Right renal cortex interstitium (tissue), 3 donors: ENCODE measurements at regions not wholly inside any gene's neighbourhood (a gene's known extent, or its start where the extent isn't known, plus 50 kb on each side); places are given as distances from the start of the nearest gene placed in this dataset.

Source experiments
- DNase-seq, 3 donors: peaks; one replicate each; pipeline ENCODE4 v3.0.0-alpha.2; 2013; ENCODE audit warnings: low read depth in 3 of 3, low spot score in 2 of 3

DNA sequence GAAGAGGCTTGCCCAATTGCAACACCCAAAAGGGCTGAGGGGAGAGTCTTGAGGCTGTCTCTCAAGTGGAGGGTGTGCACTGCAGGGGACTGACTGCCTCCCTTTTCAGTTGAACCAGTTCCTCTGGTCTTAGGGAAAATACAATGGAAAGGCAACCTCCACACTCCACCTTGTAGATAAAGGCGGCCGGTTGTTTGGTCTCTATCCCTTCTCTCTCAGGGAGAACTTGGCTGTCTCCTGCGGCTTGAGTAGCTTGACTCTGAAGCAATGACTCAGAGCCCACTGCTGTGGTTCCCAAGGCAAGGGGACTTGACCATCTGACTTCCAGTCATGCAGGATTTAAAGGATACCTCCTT, 143.2 kb upstream of the UMPS start:
- no peak for DNase-seq

DNA sequence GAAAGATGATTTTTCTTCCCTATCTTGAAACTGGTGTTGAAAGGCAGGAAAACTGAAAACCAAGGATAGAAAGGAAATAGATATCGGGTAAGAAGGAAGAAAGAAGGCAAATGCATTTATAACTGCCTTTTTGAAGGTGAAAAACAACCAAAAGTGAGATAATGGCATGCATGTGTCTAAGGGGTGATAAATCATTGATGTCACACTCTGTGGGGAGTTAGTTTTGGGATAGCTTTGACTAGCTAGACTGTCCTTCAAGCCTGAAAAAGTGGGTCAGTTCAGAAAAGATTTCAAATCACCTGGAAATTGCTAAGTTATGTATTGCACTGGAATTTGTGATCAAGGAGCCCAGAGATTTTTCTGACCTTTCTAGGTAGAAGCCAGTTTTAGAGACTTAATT, 142.2 kb upstream of the UMPS start:
- no peak for DNase-seq

DNA sequence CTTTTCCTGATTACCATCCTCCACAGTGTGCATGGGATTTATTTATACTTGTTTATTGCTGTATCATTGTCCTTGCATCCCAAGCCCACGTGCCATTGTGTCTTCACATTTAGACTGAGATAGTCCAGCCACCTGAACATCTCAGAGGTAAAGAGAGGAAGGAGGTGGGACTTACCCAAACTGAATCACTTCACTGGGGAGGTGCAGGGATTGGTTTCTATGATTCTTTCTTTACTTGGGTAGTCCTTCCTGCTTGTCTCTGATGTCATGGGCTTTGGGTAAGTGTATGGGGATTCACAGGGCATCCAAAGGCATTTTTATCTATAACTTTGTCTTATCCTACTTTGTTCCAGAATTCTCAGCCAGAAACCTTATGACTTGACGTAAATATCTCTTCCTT, 141.5 kb upstream of the UMPS start:
- no peak for DNase-seq

DNA sequence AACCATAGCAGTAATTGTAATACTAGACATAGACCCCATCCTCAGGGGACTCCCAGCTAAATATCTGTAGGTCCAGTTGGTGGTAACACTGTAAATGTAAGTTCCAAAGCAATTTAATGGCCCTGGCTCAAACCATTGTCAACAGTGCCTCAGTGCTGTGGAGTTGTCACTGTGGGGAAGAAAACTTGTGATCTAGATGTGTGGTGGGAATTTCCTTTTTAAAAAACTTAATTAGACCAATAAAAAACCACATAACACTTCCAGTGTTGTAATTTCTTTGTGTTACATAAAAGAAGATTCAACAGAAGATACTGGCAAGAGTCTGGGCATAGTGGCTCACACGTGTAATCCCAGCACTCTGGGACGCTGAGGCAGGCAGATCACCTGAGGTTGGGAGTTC, 138.6 kb upstream of the UMPS start:
- no peak for DNase-seq

DNA sequence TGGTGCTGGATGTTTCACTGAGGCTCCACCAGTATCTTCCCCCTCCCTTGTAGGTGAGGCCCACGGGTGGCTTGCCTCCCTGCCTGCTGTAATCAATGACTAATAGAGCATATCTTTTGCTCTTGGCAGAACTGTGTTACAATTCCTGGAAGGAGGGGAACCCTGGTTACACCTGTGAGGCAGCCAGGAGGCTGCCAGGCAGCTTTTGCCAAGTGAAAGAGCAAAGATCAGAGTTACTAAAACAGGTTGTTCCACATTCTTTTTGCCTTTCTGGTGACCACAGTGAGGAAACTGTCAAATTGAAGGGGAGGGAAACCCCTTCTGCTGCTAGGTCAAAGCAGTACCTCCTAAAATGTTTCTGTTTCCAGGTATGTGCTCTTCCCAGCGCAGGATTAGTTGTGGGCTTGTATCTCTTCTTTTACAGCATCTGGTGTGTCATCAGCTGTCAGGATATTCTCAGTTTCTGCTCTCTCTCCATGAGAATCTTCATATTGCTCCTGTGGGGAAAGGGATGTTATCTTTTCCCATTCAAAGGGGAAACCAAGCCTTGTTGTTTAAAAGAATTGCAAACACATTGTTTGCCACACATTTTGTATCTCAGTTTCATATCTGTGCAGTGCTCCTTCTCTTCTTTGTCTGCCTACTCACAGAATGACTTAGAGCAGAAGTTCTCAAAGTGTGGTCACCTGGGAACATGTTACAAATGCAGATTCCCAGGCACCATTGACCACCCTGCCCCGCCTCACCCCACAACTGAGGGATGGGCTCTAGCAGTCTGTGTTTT, 137.4 kb upstream of the UMPS start:
- no peak for DNase-seq

DNA sequence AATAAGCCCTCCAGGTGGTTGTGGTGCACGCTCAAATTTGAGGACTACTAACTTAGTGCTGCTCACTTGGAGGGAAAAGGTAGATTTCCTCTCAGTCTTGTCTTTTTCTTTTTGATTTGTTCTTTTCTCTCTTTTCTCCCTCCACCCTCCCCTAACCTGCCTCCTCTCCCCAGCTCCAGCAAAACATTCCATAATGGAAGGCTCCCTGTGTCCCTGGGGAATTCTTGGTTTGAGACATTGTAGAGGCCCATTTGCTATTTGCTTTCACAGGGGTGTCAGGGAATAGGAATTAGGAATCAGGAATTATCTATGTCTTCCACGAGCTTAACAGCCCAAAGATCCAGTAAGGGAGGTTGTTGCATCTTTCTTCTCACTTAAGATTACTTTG, 136.8 kb upstream of the UMPS start:
- no peak for DNase-seq

DNA sequence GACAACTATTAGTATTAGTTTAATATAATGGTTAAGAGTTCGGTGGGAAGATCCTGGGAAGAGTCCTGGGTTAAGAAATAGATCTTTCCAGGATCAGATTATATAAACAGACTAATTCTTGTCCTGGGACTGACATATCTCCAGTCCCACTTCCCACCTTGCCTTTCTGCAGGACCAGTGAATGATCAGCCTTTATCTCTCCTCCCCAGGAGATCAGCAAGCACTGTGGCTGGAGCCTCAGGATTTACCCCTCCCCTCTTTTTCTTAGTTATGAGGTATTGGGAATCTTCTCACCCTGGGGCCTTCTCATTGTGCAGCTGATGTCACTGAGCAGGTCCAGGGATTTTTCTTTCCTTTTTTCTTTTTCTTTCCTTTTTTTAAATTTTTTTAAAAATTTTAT, 135.7 kb upstream of the UMPS start:
- no peak for DNase-seq

DNA sequence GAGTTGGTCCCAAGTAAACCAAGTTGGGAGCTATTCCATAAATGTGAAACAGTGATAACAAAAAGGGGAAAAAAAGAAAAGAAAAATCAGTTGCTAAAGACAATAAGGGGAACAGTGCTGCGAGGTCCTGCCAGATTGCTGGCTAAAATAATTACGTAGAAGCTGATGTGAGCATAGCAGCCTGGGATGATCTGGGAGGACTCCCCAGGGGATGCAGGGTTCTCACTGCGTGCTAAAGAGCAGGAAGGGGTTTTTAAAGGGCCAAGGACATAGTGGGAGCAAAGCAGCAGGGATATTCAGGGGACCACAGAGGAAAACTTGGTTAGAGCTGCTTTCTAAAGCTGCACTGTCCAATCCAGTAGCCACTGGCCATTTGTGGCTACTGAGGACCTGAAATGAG, 133.0 kb upstream of the UMPS start:
- no peak for DNase-seq

DNA sequence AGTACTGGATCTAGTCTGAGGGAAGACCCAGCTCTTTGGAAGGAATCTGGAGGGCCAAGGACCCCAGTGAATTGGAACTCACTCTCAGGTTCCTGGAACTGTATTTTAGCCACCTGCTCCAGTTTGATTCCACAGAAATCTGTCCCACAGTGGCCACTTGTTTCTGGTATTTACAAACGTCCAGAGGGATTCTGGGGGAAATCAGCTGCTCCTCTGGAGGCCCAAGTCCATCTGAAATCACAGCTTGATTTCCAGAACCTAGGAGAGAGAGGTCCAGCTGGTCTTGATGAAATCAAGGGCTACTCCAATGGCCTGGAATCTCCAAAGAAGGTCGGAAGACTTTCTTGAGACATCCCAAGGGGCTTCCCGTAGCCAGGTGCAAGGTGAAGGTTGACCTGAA, 132.3 kb upstream of the UMPS start:
- DNase-seq, result no peak

DNA sequence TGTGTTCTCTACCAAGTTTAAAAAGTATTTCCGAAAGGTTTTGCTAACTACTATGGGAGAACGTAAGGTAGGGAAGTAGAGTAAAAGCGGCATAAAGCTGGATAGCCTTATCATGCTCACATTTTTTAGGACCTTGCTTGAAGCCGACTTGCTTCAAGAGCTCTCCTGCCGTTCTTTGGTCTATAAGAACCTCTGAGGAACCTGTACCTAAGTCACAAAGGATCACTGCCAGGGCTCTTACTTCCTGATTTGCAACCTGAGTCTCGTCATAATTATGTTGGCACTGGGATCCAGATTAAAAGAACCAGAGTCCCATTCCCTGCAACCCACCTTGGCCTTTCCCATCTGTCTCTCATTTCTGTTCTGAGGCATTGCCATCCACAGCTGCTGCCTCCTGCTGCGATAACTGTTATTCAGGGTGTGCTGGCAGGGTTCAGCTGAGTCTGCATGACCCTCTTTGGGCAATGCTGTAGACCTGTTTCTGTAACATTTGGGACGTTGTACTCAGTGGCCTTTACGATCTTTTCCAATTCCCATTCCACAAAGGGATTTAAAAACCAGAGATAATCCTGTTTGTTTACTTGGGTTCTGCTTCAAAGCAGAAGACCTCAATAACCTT, 131.0 kb upstream of the UMPS start:
- DNase-seq, result no peak

DNA sequence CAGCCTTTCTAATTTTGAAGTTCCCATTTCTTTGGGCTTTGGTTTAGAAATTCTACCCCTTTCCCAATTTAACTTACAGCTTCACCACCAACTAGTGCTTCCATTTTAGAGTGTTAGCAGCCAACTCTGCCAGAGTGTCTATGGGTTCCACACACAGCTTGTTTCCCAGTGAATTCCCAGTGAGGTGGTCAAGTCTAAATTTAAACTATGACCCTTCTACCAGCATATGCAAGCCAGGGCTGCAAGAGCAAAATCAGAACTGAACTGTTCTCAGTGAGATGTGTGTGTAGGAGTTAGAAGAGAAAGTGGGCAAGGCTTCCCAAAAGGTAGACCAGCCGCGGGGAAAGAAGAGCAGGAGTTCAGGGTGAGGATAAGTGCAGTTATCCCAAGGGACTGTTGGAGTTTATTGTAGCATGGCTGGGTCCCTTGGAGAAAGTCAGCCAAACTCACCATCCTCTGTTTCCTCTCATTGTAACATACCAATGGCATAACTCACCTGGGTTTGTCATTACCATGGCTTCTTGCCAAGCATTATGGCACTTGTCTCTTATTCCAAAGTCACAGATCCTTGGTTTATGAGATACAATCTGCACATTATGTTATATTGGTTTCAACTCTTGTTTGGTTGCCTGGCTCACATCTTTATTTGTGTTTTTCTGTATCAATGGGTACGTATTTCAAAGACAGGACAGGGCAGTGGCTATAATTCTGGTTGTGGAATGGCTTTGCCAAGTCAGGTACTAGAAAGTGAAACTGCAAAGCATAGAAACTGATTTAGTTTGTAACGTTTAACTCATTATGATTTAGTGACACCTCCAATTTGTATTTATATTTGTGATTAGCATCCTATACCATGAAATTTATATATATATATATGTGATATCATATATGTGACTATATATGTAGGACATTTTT, 130.2 kb upstream of the UMPS start:
- no peak for DNase-seq

DNA sequence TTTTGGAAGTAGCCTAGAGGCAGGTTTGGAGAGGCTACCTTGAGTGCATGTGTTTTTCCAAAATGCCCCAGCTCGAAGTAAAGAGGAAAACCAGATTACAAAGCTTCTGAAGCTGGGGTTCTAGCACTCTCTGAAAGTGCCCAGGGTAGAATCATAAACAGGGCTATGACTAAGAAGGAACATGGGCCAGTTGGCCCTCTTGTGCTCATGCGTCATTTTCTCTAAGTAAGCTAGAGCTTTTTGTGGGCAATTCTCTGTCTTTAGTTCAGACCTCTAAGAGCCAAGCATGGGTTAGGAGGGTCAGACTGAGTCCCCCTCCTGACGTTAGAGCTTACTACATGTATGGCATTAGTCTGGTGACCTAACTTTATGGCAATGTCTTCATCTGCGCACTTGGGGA, 129.5 kb upstream of the UMPS start:
- DNase-seq, result no peak

DNA sequence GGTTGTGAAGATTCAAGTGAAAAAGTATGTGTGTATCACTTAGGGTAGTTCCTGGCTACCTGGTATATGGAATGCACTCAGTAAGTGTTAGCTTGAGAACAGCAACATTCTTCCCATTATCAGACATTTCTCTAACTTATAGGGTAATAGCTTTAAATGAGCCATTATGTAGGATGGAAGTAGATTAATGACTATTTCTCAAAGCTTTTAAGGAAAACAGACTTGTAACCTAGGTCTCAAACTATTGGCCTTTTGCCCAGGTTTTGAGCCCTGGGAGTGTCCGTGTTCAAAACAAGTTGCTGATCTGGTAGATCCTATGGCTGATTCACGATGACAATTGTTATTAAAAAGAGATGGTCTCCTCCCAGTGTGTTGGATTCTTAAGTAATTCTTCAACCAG, 129.1 kb upstream of the UMPS start:
- no peak for DNase-seq

DNA sequence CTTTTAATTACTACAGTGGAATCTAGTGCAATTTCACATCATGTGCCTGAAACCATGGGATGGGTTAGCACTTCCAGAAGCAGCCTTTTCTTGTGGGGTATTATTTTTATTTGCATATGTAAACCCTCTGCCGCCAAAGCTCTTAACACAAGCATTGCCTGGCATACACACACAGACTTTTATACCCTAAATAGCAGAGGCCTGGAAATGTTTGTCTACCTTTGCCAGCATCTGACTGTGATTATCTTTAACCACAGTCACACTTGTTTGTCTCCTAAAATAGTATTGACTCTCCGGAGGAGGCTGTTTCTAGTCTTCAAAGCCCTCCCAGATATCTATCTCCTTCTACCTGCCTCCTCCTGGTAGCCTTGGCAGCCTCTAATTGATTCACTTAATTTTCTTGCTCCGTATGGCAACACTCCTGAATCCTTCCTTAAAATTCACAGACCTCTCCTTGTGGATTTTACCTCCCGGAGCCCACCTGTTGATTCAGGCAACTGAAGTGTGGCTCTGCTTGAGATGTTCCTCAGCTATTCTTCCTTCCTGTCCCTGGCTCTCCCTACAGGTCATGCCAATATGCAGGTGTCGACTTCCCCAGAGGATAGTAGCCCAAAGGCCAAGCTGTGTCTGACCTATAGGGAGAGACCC, 127.1 kb upstream of the UMPS start:
- no peak for DNase-seq

DNA sequence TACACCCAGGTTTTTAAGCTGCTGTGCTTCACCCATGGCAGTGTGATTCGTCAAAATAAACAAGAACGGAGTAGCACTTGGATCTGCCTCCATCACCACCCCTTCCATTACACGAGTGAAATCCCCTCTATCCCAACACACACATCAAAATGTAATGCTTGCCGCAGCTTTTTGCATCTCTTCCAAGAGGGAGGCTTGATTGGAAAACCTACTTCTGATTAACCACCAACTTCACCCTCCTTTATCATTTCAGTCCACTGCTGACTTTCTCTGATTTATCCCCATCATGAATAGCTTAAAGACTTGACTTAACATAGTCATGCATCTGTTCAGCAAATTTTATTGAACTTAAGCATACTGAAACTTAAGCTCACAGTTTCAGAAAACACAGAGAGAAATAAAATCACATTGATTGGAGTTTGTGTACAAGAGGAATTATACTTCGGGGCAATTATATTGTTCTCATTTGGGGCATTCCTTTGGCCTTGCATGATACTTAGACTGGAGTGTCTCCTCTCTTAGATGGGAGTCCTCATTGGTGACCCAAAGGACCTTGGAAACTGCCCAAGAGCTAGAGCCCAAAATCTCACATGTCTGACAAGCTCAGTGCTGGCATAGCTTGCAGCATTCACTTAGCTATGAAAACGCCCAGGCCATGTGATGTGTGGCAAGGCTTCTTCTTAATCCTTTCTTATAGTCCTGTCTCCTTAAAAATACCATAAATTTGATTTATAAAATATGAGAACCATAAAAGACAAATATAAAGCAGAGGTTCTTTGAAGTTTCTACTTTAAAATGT, 124.3 kb upstream of the UMPS start:
- no peak for DNase-seq

DNA sequence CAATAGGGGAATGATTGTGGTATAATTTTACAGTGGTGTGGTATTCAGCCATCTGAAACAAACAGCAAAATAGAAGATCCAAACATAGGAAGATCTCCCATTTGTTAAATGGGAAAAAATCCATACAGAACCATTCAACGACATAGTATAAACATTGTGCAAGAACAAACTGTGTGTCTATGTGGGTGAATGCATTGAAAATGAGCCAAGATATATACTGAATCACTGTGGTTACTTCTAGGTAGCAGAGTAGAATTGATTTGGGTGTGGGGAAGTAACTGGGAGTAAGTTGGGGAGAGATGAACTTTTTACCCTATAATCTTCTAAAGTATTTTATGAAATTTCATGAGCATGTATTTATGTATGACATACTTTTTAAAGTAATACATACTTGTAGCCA, 123.1 kb upstream of the UMPS start:
- no peak for DNase-seq

DNA sequence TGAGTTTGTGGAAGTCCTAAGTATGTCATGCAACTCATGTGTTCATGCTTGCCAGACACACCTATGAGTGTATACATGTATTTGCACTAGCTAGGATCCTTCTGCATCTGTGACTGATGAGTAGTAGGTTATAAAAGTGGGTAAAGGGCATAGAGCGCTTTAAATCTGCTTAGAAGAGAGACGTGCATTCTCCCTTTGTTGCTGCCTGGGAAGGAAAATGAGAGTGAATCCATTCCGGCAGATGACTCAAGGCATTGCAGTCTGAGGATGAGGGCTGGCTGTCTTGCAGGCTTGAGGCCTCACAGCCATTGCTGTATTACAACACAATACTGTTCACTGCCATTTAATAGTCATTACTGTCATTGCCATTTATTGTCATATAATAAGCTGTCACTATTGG, 120.8 kb upstream of the UMPS start:
- DNase-seq, result no peak

DNA sequence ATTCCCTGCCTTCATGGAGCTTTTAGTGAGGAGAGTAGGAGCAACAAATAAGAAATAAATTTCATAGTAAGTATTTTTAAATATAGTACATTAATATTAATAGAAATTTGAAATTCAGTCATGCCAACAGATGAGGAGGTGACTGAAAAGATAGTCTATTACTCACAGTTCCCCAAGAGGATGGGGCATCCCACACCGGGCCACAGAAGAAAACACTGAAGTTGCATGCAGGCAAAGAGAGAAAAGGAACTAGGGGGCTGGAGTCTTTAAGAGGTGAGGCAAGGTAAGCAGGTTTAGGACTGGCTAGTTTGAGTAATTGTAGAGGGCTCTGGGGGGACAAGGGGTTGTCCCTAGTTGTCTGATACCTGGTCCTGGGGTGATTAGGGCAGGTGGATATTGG, 120.1 kb upstream of the UMPS start:
- no peak for DNase-seq

DNA sequence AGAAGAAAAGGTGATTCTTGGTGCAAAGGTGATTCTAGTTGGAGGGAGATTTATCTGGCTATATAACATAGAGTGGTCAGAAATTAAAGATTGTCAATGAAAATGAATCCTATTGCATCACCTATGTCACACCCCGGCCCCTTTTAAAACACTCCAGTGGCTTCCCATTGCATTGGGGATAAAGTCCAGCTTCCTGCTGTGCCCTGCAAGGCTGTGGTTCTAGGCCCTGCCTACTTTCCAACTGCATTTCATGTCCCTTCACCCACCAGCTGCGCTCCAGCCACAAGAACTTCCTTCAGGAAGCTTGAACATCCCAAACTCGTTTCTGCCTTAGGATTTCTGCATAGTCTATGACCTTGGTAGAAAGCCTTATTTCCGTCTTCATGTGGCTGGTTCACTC, 118.7 kb upstream of the UMPS start:
- DNase-seq, result no peak

DNA sequence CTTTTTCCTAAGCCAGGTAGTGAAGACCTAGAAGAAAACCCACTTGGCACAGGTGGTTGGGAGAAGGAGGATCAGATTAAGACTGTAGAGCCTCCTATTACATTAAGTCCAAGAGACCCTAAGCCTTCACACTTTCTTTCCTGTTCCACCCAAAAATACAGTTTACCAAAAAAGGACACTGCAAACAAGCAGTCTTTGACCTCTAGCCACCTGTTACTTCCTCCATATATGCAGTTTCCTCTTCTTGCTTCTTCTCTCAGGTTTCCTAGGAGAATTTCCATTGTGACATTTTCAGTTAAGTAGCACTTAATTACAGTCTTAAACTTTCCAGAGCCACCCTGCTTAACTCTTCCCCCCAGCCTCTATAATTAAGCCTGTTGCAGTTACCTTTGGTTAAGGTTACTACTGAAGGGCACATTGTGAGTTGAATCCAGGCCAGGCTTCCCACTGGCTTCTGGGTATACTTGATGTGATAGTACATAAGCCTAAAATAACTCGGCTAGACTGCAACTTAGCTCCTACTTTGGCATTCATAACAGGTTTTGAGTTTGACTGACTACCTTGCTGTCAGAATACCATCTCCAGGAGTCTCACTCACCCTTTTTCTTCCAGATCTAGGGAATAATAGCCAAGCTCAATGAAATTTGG, 114.2 kb upstream of the UMPS start:
- DNase-seq, result no peak
